Upper lobe of left lung (tissue), 4 donors: ENCODE measurements at regions not wholly inside any gene's neighbourhood (a gene's known extent, or its start where the extent isn't known, plus 50 kb on each side); places are given as distances from the start of the nearest gene placed in this dataset.

ENCODE experiments used
- POLR2AphosphoS5 ChIP-seq, 2 donors: sonication (generic); formaldehyde crosslinking; IDR thresholded peaks; one replicate each; pipeline ENCODE4 v1.5.1; 2017; ENCODE audit warnings: antibody characterized with exemption in 2 of 2
- TF ChIP-seq, protein P1 (sequence below), 6 experiments: fragments of 450-650 bp in 4 of 6; fragments of 200-600 bp in 2 of 6; sonication (generic) in 2 of 6; IDR thresholded peaks; one replicate each; pipeline ENCODE4 v1.5.1; 2016 to 2019; ENCODE audit warnings: antibody characterized with exemption in 6 of 6

DNA sequence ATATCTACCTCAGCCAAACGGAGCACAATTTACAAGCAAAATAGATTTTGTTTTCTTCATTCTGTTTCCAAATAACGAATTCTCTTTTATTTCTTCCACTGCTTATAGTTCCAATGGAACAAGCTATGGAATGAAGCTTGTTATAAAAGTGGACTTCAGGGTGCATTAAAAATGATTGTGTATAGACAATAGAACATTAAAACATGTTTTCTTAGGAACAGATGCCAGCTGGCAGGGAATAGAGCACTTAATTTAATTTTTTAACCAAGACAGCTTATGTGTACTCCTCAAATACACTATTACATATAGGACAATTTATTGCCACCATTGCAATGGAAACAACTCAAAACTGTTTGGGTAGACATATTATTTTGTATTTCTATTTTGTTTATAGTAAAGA lies 860.1 kb upstream of the TYRP1 start:
- TF ChIP-seq, protein P1, sequence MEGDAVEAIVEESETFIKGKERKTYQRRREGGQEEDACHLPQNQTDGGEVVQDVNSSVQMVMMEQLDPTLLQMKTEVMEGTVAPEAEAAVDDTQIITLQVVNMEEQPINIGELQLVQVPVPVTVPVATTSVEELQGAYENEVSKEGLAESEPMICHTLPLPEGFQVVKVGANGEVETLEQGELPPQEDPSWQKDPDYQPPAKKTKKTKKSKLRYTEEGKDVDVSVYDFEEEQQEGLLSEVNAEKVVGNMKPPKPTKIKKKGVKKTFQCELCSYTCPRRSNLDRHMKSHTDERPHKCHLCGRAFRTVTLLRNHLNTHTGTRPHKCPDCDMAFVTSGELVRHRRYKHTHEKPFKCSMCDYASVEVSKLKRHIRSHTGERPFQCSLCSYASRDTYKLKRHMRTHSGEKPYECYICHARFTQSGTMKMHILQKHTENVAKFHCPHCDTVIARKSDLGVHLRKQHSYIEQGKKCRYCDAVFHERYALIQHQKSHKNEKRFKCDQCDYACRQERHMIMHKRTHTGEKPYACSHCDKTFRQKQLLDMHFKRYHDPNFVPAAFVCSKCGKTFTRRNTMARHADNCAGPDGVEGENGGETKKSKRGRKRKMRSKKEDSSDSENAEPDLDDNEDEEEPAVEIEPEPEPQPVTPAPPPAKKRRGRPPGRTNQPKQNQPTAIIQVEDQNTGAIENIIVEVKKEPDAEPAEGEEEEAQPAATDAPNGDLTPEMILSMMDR (IDR thresholded peaks at IDR 0.05): no peak
- TF ChIP-seq POLR2AphosphoS5 (IDR thresholded peaks at IDR 0.05): no peak
